ENCODE measurements at regions not wholly inside any gene's neighbourhood (a gene's known extent, or its start where the extent isn't known, plus 50 kb on each side); places are given as distances from the start of the nearest gene placed in this dataset.

- DNase-seq = no peak
These were observed 247.8 kb upstream of the NCKAP5 start for GRCh38 chr2:133816037-133816436.

- no peak for DNase-seq
These were observed 249.7 kb upstream of the NCKAP5 start for GRCh38 chr2:133817680-133818566.

DNA sequence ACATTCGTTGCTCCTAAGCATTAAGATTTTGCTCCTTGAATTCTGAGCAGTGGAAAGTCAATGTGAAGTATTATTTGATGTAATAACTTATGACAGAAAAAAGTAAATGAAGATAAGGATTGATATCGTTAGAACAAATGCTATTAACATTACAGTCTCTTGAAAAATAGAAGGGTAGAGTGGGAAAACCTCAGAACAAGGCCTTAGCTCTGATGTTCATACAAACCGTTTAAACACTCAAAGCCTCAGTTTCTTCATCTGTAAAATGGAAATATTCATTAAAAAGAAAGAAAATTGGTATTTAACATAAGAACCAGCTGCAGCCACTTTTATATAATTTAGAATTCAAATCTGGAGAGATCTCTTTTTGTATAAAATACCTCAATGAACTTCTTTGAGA, 250.4 kb upstream of the NCKAP5 start:
- DNase-seq = no peak

GRCh38 chr2:133819906-133820305, 251.6 kb upstream of the NCKAP5 start:
- no peak for DNase-seq

- DNase-seq = no peak
These were observed 253.0 kb upstream of the NCKAP5 start for GRCh38 chr2:133821107-133821760.

DNA sequence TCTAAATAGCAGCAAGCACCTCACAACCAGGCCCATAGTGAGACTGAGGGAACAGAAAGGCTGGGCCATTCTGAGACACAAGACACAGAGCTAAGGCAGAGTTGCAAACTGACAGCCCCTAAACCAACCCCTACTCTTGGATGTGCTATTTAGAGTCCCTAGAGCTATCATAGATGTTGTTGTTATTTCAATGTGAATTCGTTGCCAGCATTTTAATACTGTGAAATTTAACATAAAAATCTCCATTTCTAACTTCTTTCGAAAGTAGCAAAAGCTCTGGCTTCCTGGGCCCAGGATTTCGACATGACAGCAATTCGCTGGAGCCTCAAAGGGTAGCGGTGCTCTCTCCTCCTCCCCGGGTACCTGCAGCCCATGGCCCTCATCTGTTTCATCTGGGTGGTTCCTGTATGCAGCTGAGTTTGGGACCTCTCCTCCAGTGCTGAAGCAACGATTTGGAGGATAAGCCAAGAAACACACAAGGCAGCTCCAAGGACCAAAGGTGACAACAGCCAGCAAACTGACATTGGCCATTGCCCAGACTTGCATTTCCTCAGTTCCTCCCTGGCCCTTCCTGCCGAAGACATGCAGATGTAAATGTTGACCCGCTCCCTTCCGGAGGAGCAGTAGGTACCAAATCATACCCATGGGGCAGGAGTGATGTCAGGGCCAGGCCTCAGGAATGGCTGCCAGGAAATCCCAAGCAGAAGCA, 254.4 kb upstream of the NCKAP5 start:
- no peak for DNase-seq

DNA sequence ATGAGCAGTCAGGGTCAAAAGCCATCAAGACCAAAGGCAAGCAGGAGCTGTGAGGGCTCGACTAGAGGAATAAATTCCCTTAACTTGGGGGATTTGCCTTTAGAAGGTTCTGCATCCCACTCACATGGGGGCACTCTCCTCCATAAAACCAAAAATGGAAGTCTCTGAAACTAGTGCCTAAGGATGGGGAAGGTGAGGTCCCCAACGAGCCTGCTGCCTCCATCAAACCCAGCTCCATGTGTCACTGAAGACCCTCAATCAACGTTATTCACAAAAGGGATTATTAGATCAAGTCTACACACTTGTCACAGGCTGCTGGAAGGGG, 254.9 kb upstream of the NCKAP5 start:
- DNase-seq = no peak

DNA sequence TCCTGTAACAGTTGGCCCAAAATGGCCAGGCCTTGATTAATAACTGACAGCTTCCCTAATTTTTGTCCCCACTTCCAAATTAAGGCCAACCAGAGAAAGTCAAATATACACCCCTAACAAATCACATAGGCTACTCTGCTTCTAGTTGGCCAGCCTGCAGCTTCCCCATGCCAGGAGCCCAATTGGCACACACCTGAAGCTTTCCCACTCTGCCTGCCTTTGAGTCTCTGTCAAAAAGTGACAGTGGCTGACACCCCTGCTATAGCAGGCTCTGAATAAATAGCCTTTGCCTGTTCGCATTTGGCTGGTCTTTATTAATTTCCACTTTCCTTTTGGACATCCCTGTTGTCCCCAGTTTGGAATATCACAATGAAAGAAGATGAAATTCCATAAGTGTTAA, 256.6 kb upstream of the NCKAP5 start:
- DNase-seq = no peak

DNA sequence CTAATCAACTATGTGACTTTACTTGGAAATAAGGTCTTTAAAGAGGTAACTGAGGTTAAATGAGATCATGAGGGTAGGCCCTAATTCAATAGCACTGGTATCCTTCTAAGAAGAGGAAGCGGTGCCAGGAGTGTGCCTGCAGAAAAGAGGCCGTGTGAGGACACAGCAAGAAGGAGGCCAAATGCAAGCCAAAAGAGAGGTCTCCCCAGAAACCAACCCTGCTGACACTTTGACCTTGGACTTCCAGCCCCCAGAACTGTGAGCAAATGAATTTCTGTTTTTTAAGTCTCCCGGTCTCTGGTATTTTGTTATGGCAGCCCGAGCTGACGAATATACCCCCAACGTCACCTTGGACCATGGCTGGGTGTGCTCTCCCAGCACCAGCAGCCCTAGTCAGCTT, 257.5 kb upstream of the NCKAP5 start:
- no peak for DNase-seq

DNA sequence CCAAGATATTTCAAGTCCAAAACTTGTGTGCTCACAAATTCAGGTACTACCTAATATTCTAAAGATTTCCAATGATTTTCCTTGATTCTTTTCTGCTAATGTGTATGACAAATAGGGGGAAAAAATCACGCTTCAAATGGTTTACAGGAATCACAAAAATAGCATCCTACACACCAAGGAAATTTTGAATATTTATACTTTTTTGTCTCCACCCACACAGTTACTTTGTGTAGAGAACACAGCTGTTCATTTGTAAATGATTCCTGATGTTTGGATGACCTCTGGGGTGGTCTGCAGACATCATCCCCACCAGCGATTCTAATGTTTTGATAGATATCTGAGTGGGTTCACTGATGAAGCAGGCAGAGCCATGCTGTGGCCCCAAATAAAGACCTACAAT, 260.6 kb upstream of the NCKAP5 start:
- DNase-seq = no peak

DNA sequence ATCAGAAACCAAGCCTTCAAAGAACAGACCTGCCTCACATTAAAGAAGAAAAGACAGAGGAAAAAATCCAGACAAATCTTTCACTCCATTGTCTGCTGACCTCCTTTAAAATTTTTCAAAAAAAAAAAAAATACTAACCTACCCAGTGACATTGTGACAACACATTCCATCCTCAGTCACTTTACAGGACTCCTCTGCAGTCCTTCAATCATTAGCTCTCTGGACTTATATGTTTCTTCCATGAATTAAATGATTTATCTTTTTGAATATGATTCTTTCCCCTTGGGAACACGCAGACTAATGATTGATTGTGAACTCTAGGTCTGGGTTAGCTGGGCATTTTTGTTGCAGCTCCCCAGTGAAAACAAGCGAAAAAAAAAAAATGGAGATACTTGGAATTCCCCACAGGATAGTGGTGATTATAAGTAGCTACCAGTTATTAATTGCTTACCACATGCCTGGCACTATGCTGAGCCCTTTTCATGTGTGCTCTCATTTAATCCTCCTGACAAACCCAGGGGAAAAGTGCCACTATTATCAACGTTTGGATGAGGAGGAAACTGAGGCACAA, 261.3 kb upstream of the NCKAP5 start:
- DNase-seq = no peak

DNA sequence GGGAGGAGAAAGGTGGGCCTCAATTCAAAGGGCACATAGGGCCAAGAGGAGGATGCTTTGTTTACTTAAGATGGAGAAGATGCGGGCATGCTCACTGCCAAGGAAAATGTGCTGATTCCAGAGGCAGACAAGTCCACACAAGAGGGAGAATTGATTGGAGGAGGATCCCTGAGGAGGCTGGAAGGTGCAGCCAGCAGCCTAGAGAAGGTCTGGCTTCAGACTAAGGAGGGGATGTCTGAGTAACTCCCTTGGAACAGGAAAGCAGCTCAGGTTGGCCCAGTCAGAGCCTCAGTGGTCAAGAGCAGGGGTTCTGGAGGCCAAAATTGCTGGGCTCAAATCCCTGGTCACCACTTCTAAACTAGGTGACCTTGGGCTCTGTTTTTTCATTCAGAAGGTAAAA, 265.5 kb upstream of the NCKAP5 start:
- DNase-seq = no peak

DNA sequence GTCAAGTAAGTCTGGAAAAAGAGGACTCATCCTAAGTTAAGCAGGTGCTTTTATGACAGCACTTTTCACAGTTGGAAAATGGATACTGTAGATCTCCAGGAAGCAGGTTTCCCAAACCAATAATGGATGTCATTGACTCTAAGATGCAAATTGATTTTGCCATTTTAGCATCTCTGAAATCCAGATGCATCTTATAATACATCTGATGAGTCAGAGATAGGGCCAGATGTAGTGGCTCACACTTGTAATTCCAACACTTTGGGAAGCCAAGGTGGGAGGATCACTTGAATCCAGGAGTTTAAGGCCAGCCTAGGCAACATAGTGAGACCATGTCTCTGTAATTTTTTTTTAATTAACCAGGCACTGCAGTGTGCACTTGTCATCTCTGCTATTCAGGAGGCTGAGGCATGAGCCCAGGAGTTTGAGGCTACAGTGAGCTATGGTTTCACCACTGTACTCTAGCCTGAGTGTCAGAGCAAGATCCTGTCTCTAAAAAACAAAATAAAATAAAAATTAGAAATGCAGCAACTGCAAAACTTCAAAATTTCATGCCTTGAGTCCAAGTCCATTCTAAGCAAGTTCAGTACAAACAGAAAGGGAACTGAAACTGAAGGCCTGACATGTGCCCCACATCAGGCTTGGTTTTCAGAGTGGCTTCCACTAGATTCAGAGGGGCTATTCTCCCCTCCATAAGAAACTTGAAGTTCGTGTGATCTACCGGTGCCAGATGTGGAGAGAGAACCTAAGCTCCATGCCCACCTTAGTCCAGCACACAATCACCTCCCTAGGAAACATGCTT, 267.8 kb upstream of the NCKAP5 start:
- no peak for DNase-seq

DNA sequence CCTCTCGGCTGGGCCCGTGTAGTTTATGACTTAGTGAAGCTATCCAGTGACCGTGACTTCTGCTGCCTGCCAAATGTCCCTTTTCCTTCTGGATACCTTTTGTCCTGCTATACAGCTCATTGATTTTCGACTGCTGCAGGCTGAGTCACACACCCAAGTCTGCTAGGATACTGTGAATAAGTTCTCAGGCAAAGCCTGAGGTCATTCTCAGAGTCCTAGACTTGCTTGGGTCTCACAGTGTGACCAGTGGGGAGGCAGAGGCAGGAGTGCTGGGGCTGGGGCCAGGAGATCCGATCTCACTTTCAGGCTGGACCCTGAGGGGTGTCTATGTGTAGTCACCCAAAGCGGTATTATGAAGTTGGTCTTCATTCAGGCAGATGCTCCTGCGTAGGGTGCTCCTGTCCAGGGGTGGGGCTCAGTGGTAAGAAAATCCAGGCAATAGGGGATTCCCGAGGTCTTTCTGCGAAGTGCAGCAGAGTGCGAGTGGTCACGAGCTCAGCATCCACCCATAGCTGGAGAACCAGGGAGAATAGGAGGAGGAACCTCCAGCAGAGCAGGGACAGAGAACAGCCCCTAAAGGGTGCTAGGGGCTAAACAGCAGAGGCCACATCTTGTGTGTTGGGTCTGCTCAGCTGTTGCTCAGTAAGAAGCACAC, 268.6 kb upstream of the NCKAP5 start:
- no peak for DNase-seq

GRCh38 chr2:133837441-133838094, 269.3 kb upstream of the NCKAP5 start:
- no peak for DNase-seq

DNA sequence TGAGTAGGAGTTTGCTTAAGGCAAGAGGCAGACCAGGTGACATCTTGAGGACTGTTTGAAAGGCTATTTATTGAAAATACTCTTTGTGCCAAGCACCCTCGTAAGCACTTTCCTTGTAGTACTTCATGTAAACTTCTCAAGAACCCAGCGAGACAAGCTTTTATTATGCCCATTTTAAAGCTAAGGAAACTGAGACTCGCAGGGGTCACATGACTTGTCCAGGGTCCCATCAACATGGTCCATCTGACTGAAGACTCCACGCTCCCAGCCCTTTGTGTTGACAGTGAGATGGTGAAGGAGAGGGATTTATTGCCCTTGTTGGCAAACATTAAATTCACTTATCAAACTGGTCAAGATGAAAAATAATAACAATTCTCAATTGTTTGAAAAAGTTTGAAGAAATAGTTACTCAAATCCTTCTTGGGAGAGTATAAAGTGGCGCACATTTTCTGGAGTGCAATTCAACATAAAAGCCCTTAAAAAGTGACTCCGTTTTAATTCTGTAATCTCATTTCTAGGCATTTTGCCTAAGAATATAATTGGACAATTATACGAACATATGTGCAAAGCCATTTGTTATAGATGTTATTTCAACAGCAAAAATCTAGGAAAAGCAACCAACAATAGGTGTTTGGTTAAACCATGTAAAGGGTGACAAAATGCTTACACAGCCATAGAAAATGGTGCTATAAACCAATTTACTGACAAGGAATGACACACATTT, 270.5 kb upstream of the NCKAP5 start:
- no peak for DNase-seq

- no peak for DNase-seq
These were observed 271.4 kb upstream of the NCKAP5 start for GRCh38 chr2:133839677-133840076.

DNA sequence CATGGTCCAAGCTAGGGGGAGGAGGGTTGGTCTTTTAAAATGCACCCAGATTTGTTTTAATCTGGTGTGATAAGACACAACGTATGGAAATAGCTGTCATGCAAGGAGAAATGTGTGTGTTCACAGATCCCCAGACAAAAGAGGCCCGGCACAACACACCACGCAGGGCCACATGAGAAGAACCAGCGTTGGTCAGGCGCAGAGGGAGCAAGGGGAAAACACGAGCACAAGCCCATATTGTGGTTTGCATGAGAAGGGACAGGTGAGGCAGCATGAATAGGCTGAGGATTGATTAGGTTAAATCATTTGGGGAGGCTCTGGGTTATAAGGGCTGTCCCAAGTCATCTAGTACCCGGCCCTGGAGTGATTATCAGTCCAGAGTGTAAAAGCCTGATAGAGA, 272.5 kb upstream of the NCKAP5 start:
- no peak for DNase-seq

- DNase-seq = no peak
These were observed 273.6 kb upstream of the NCKAP5 start for GRCh38 chr2:133841900-133842299.

DNA sequence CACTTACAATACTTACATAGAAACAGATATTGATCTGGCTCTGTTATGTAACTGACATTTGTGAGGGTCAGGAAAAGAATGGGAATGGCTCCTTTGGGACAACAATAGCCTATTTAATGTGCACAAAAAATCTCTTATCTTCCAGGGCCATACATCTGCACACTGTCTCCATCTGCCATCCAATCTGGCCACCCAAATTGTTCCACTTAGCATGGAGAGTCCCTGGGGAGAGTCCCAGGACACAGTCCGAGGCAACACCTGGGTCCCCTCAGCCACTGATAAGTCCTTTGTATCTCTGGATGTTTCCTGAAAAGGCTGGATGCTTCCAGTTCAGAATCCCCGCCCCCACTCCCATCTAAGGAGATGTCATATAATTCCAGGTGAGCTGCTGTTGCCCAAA, 274.2 kb upstream of the NCKAP5 start:
- DNase-seq = no peak

DNA sequence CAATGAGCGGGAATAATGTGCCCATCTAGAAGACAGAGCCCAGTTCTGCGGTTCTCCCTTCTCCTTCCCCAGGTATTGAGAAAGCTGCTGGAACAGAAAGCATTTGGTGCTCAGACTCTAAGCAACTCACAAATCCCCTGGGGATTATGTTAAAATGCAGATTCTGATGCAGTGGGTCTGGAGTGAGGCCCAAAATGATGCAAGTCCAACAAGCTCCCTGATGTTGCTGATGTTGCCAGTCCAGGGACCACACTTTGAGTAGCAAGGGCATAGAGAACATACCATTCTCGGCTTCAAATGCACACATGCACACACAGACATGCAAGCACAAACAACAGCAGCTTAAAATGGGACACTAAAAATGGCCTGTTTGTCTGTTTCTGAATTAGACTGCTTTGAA, 274.8 kb upstream of the NCKAP5 start:
- DNase-seq = no peak
